Esophagus muscularis mucosa (tissue), 3 donors: ENCODE measurements at regions not wholly inside any gene's neighbourhood (a gene's known extent, or its start where the extent isn't known, plus 50 kb on each side); places are given as distances from the start of the nearest gene placed in this dataset.

Experiments used
- POLR2A ChIP-seq: fragments of 450-650 bp; IDR thresholded peaks from one replicate; pipeline ENCODE4 v1.6.1; 2017; ENCODE audit warnings: antibody characterized with exemption, moderate library complexity, mild to moderate bottlenecking, low read depth
- TF ChIP-seq, protein P1 (sequence below), 3 experiments: fragments of 200-600 bp in 2 of 3; fragments of 450-650 bp in 1 of 3; sonication (generic) in 2 of 3; IDR thresholded peaks; one replicate each; pipeline ENCODE4 v1.5.1; 2017 to 2019; ENCODE audit warnings: antibody characterized with exemption in 3 of 3, mild to moderate bottlenecking in 2 of 3, moderate library complexity in 1 of 3

GRCh38 chr2:76280686-76281085 lies 570.0 kb upstream of the GCFC2 start:
- TF ChIP-seq, protein P1, sequence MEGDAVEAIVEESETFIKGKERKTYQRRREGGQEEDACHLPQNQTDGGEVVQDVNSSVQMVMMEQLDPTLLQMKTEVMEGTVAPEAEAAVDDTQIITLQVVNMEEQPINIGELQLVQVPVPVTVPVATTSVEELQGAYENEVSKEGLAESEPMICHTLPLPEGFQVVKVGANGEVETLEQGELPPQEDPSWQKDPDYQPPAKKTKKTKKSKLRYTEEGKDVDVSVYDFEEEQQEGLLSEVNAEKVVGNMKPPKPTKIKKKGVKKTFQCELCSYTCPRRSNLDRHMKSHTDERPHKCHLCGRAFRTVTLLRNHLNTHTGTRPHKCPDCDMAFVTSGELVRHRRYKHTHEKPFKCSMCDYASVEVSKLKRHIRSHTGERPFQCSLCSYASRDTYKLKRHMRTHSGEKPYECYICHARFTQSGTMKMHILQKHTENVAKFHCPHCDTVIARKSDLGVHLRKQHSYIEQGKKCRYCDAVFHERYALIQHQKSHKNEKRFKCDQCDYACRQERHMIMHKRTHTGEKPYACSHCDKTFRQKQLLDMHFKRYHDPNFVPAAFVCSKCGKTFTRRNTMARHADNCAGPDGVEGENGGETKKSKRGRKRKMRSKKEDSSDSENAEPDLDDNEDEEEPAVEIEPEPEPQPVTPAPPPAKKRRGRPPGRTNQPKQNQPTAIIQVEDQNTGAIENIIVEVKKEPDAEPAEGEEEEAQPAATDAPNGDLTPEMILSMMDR (IDR thresholded peaks at IDR 0.05): no peak
- TF ChIP-seq POLR2A: no peak
